ENCODE measurements at regions not wholly inside any gene's neighbourhood (a gene's known extent, or its start where the extent isn't known, plus 50 kb on each side); places are given as distances from the start of the nearest gene placed in this dataset.

DNA sequence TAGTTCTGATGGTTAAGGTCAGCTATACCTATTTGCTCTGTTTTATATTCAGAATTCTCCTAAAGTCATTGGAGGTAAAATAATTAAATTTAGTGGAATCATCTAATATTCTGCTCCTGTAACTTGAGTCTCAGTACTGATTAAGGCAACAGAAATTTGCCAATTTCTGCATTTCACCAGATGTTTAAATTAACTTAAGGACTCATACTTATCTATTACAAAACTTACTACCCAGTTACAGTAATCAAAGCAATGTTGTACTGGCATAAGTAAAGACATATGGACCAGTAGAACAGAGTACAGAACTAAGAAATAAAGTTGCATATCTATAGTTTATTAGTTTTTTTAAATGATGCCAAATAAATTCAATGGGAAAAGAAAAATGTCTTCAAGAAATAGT lies 1043.8 kb downstream of the OTOL1 start:
- DNase-seq (ENCODE audit: low read depth, low spot score), result no peak
- Histone ChIP-seq H3K27me3 (ENCODE audit: control insufficient read depth, insufficient read depth, low read length) (no peaks in the 10 kb centered on the region), H3K4me3 (ENCODE audit: low read depth, low read length) (no peak overlapping the region), H3K9me3 (ENCODE audit: control insufficient read depth, insufficient read depth, low read length) (no peaks in the 10 kb centered on the region), H3K27ac (ENCODE audit: low read depth, low read length) (no peak overlapping the region)
- no peak for TF ChIP-seq CTCF (IDR thresholded peaks at IDR 0.05; ENCODE audit: low read depth, low read length)
- ChIA-PET CTCF (no interaction called here), POLR2A (no interaction called here)

DNA sequence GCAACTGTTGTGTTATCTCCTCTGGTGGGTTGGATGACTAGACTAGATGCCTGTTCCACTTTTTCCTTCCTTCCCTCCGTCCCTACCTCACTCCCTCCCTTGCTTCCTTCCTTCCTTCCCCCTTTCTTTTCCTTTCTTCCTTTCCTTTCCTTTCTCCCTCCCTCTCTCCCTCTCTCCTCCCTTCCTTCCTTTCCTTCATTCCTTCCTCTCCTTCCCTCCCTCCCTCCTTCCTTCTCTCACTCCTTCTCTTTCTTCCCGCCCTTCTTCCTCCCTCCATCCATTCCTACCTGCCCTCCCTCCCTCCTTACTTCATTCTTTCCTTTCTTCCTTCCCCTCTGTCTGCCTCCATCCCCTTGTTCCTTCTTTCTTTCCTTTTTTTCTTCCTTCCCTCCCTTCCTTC lies 1045.3 kb downstream of the OTOL1 start:
- no peak overlapping the region for H3K4me3 ChIP-seq (ENCODE audit: low read depth, low read length)
- H3K27me3 ChIP-seq (ENCODE audit: control insufficient read depth, insufficient read depth, low read length), result no peaks in the 10 kb centered on the region
- no peak overlapping the region for H3K27ac ChIP-seq (ENCODE audit: low read depth, low read length)
- POLR2A ChIA-PET, result no interaction called here
- TF ChIP-seq CTCF (IDR thresholded peaks at IDR 0.05; ENCODE audit: low read depth, low read length), result no peak
- DNase-seq (ENCODE audit: low read depth, low spot score), result no peak
- no peaks in the 10 kb centered on the region for H3K9me3 ChIP-seq (ENCODE audit: control insufficient read depth, insufficient read depth, low read length)
- CTCF ChIA-PET, result no interaction called here

- POLR2A ChIA-PET, result no interaction called here
- Histone ChIP-seq H3K4me3 (ENCODE audit: low read depth, low read length) (no peak overlapping the region), H3K27me3 (ENCODE audit: control insufficient read depth, insufficient read depth, low read length) (no peaks in the 10 kb centered on the region), H3K27ac (ENCODE audit: low read depth, low read length) (no peak overlapping the region), H3K9me3 (ENCODE audit: control insufficient read depth, insufficient read depth, low read length) (no peaks in the 10 kb centered on the region)
- CTCF ChIA-PET, result no interaction called here
- no peak for DNase-seq (ENCODE audit: low read depth, low spot score)
- no peak for TF ChIP-seq CTCF (IDR thresholded peaks at IDR 0.05; ENCODE audit: low read depth, low read length)
Observed at GRCh38 chr3:162544246-162544645, 1047.6 kb downstream of the OTOL1 start.

DNA sequence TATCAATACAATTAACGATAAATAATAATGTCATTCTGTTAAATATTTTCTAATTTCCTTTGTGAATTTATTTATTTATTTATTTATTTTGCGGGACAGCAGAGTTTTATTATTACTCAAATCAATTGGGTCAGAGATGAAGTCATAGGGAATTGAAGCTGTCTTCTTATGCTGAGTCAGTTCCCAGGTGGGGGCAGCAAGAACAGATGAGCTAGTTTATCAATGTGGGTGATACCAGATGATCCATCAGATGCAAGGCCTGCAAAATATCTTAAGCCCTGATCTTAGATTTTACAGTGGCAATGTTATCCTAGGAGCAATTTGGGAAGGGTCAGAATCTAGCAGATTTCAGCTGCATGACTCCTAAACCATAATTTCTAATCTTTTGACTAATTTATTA lies 1050.3 kb downstream of the OTOL1 start:
- Histone ChIP-seq H3K27ac (ENCODE audit: low read depth, low read length) (no peak overlapping the region), H3K27me3 (ENCODE audit: control insufficient read depth, insufficient read depth, low read length) (no peaks in the 10 kb centered on the region), H3K4me3 (ENCODE audit: low read depth, low read length) (no peak overlapping the region), H3K9me3 (ENCODE audit: control insufficient read depth, insufficient read depth, low read length) (no peaks in the 10 kb centered on the region)
- DNase-seq (ENCODE audit: low read depth, low spot score), result no peak
- ChIA-PET POLR2A (no interaction called here), CTCF (no interaction called here)
- TF ChIP-seq CTCF (IDR thresholded peaks at IDR 0.05; ENCODE audit: low read depth, low read length), result no peak

- POLR2A ChIA-PET, result no interaction called here
Observed at GRCh38 chr3:162547321-162547720, 1050.7 kb downstream of the OTOL1 start.

More at GRCh38 chr3:162547321-162547720, 1050.7 kb downstream of the OTOL1 start:
- TF ChIP-seq CTCF (IDR thresholded peaks at IDR 0.05; ENCODE audit: low read depth, low read length), result no peak
- no peak for DNase-seq (ENCODE audit: low read depth, low spot score)
- H3K4me3 ChIP-seq (ENCODE audit: low read depth, low read length), result no peak overlapping the region
- no peaks in the 10 kb centered on the region for H3K9me3 ChIP-seq (ENCODE audit: control insufficient read depth, insufficient read depth, low read length)
- H3K27ac ChIP-seq (ENCODE audit: low read depth, low read length), result no peak overlapping the region
- no peaks in the 10 kb centered on the region for H3K27me3 ChIP-seq (ENCODE audit: control insufficient read depth, insufficient read depth, low read length)
- CTCF ChIA-PET, result no interaction called here
